GM23248 (cell line): ENCODE measurements at regions not wholly inside any gene's neighbourhood (a gene's known extent, or its start where the extent isn't known, plus 50 kb on each side); places are given as distances from the start of the nearest gene placed in this dataset.

Experiments used
- DNase-seq: peaks from one replicate; pipeline ENCODE4 v3.0.0-alpha.2; 2015
- H2AFZ ChIP-seq: fragments of 200-600 bp; sonication (generic); 2 replicates; pipeline ENCODE4 v1.6.1; 2016; ENCODE audit warnings: antibody characterized with exemption
- H3F3A ChIP-seq: fragments of 200-600 bp; sonication (generic); 2 replicates; pipeline ENCODE4 v1.6.1; 2016; ENCODE audit warnings: mild to moderate bottlenecking, antibody characterized with exemption, mixed run types; ENCODE audit not compliant: insufficient read depth
- H3K27ac ChIP-seq: fragments of 200-600 bp; sonication (generic); 2 replicates; pipeline ENCODE4 v1.5.1; 2016; ENCODE audit warnings: mild to moderate bottlenecking
- H3K27me3 ChIP-seq: fragments of 200-600 bp; sonication (generic); replicated peaks from 2 replicates; pipeline ENCODE4 v1.6.1; 2016; ENCODE audit warnings: mild to moderate bottlenecking; ENCODE audit not compliant: insufficient read depth
- H3K36me3 ChIP-seq: fragments of 200-600 bp; sonication (generic); 2 replicates; pipeline ENCODE4 v1.6.1; 2016; ENCODE audit warnings: low read depth, mild to moderate bottlenecking
- H3K4me1 ChIP-seq: fragments of 200-600 bp; sonication (generic); 2 replicates; pipeline ENCODE4 v1.6.1; 2016; ENCODE audit warnings: mild to moderate bottlenecking; ENCODE audit not compliant: insufficient read depth
- H3K4me2 ChIP-seq: fragments of 200-600 bp; sonication (generic); one replicate; pipeline ENCODE4 v1.6.1; 2016; ENCODE audit warnings: mild to moderate bottlenecking; ENCODE audit not compliant: unreplicated experiment
- H3K4me3 ChIP-seq: fragments of 200-600 bp; sonication (generic); 2 replicates; pipeline ENCODE4 v1.5.1; 2016; ENCODE audit warnings: mild to moderate bottlenecking
- H3K79me2 ChIP-seq: fragments of 200-600 bp; sonication (generic); 2 replicates; pipeline ENCODE4 v1.6.1; 2016; ENCODE audit warnings: mild to moderate bottlenecking; ENCODE audit not compliant: insufficient read depth
- H3K9ac ChIP-seq: fragments of 200-600 bp; sonication (generic); 2 replicates; pipeline ENCODE4 v1.6.1; 2016; ENCODE audit warnings: mild to moderate bottlenecking
- H3K9me2 ChIP-seq: fragments of 200-600 bp; sonication (generic); 2 replicates; pipeline ENCODE4 v1.6.1; 2016; ENCODE audit warnings: mixed run types, mild to moderate bottlenecking, moderate library complexity; ENCODE audit not compliant: insufficient read depth
- H3K9me3 ChIP-seq: fragments of 200-600 bp; sonication (generic); one replicate; pipeline ENCODE4 v1.6.1; 2017; ENCODE audit warnings: low read depth
- H4K20me1 ChIP-seq: fragments of 200-600 bp; sonication (generic); 2 replicates; pipeline ENCODE4 v1.6.0; 2016; ENCODE audit not compliant: insufficient read depth
- EZH2 ChIP-seq: fragments of 200-600 bp; sonication (generic); IDR thresholded peaks from 2 replicates; pipeline ENCODE4 v1.6.1; 2018; ENCODE audit warnings: antibody characterized with exemption, mild to moderate bottlenecking; ENCODE audit not compliant: insufficient read depth, poor library complexity, severe bottlenecking
- EZH2phosphoT487 ChIP-seq: fragments of 200-600 bp; sonication (generic); IDR thresholded peaks from 2 replicates; pipeline ENCODE4 v1.6.1; 2018; ENCODE audit warnings: antibody characterized with exemption, moderate library complexity, mild to moderate bottlenecking, low read depth; ENCODE audit not compliant: insufficient read depth
- WGBS, 2 experiments: methylation state at CpG; one replicate each; pipeline ENCODE4 v1.1.6; 2015 to 2017; ENCODE audit warnings: low lambda C conversion rate in 2 of 2, low coverage in 1 of 2; ENCODE audit errors: missing lambda C conversion rate in 2 of 2; 5-methylcytosine and 5-hydroxymethylcytosine counted together
- in situ Hi-C: fragments of 300-500 bp; cut with MboI; formaldehyde crosslinking; loops from 2 replicates; pipeline ENCODE4 v1.15.0; 2020

GRCh38 chr1:95171270-95172245 lies 54.4 kb downstream of the TLCD4 start:
- Histone ChIP-seq H3K27ac (no peak overlapping the region), H3K4me1 (no peaks in the 10 kb centered on the region), H2AFZ (no peak overlapping the region), H3K4me2 (no peak overlapping the region), H3K79me2 (no peaks in the 10 kb centered on the region), H3F3A (no peaks in the 10 kb centered on the region), H3K9me3 (no peaks in the 10 kb centered on the region), H3K27me3 (no peaks in the 10 kb centered on the region), H4K20me1 (no peaks in the 10 kb centered on the region), H3K36me3 (no peaks in the 10 kb centered on the region), H3K9me2 (no peaks in the 10 kb centered on the region), H3K9ac (no peak overlapping the region), H3K4me3 (no peak overlapping the region)
- DNase-seq: no peak
- WGBS, 2 experiments: 53 to 54% methylated on average over 7 of the region's 7 CpGs
- in situ Hi-C loops: no loop called here
- TF ChIP-seq EZH2phosphoT487 (no peak), EZH2 (no peak)

- H3K36me3 ChIP-seq: no peaks in the 10 kb centered on the region
- DNase-seq: no peak
Measured at GRCh38 chr1:95176861-95177260, 57.1 kb upstream of the RWDD3 start.

GRCh38 chr1:95179205-95179986 lies 54.6 kb upstream of the RWDD3 start:
- Histone ChIP-seq H3K9ac (no peak overlapping the region), H3K36me3 (no peaks in the 10 kb centered on the region), H3K9me2 (no peaks in the 10 kb centered on the region), H3K9me3 (no peaks in the 10 kb centered on the region), H3K4me3 (no peak overlapping the region), H3K27ac (no peak overlapping the region), H3K4me2 (no peak overlapping the region), H3K4me1 (no peaks in the 10 kb centered on the region), H3K27me3 (no peaks in the 10 kb centered on the region; the same call in 1 of the 2 replicates), H2AFZ (no peak overlapping the region), H3K79me2 (no peaks in the 10 kb centered on the region), H4K20me1 (no peaks in the 10 kb centered on the region), H3F3A (no peaks in the 10 kb centered on the region)
- DNase-seq: no peak
- 38 to 44% methylated on average over 2 of the region's 2 CpGs for WGBS, 2 experiments
- TF ChIP-seq EZH2: no peak
- no peak for TF ChIP-seq EZH2phosphoT487
- in situ Hi-C loops: no loop called here

More at GRCh38 chr1:95176861-95177260, 57.1 kb upstream of the RWDD3 start:
- H3K4me2 ChIP-seq: no peak overlapping the region
- H3K79me2 ChIP-seq: no peaks in the 10 kb centered on the region
- no peaks in the 10 kb centered on the region for H3K4me1 ChIP-seq
- H3K9me3 ChIP-seq: no peaks in the 10 kb centered on the region
- in situ Hi-C loops: no loop called here
- H3K4me3 ChIP-seq: no peak overlapping the region
- H3K27me3 ChIP-seq: no peaks in the 10 kb centered on the region
- TF ChIP-seq EZH2 (no peak), EZH2phosphoT487 (no peak)
- H3K27ac ChIP-seq: no peak overlapping the region
- no peak overlapping the region for H2AFZ ChIP-seq
- no peaks in the 10 kb centered on the region for H4K20me1 ChIP-seq
- H3K9me2 ChIP-seq: no peaks in the 10 kb centered on the region
- no peaks in the 10 kb centered on the region for H3F3A ChIP-seq
- H3K9ac ChIP-seq: no peak overlapping the region

- H3K27me3 ChIP-seq: no peaks in the 10 kb centered on the region; the same call in 1 of the 2 replicates
- no peaks in the 10 kb centered on the region for H3K9me2 ChIP-seq
- H3K9ac ChIP-seq: no peak overlapping the region
- H2AFZ ChIP-seq: no peak overlapping the region
- in situ Hi-C loops: no loop called here
- TF ChIP-seq EZH2 (no peak), EZH2phosphoT487 (no peak)
- no peak overlapping the region for H3K27ac ChIP-seq
- H3K4me2 ChIP-seq: no peak overlapping the region
- no peaks in the 10 kb centered on the region for H4K20me1 ChIP-seq
- 63 to 65% methylated on average over 2 of the region's 2 CpGs for WGBS, 2 experiments
- no peaks in the 10 kb centered on the region for H3K9me3 ChIP-seq
- DNase-seq: no peak
- no peaks in the 10 kb centered on the region for H3F3A ChIP-seq
- H3K4me1 ChIP-seq: no peaks in the 10 kb centered on the region
- H3K4me3 ChIP-seq: no peak overlapping the region
- H3K79me2 ChIP-seq: no peaks in the 10 kb centered on the region
- H3K36me3 ChIP-seq: no peaks in the 10 kb centered on the region
Measured at GRCh38 chr1:95180371-95180770, 53.6 kb upstream of the RWDD3 start.
